Heart left ventricle (tissue), 13 donors: ENCODE measurements at regions not wholly inside any gene's neighbourhood (a gene's known extent, or its start where the extent isn't known, plus 50 kb on each side); places are given as distances from the start of the nearest gene placed in this dataset.

Source experiments
- CTCF ChIP-seq, 12 donors: fragments of 200-600 bp; sonication (generic) in 4 of 12; IDR thresholded peaks; one replicate each; pipeline versions ENCODE4 v1.5.0 to v1.8.0; 2018 to 2022; ENCODE audit warnings: antibody characterized with exemption in 12 of 12, mild to moderate bottlenecking in 5 of 12
- POLR2A ChIP-seq, 2 donors: fragments of 450-650 bp; IDR thresholded peaks; one replicate each; pipeline ENCODE4 v1.6.1; 2017; ENCODE audit warnings: antibody characterized with exemption in 2 of 2, mild to moderate bottlenecking in 2 of 2, moderate library complexity in 2 of 2
- donor health status: ischemic (EF 13 %, LVEDD 7.1; RV severe dilation, severe dysfunction).
- donor health status: DM: no; HTN: yes; CAD: no.
- donor health status: DM: no; HTN: no; CAD: no.
- donor health status: ischemic (EF 25% LVEDD 6.9; RV normal size, moderate dysfunction).
- donor health status: ischemic (EF 25% LVEDD 5.7; RV mildly dilated, moderate dysfunction).
- donor health status: ischemic (EF 35%, LVEDD 5.7; RV mildly dilated, moderate dysfunction).
- donor health status: nonischemic (EF 11% LVEDD 7.7; RV severe dilation, severe dysfunction).
- donor health status: DM: yes; HTN: yes; CAD: no.
- donor health status: PGD.
- donor health status: ischemic (EF 29% LVEDD 5.4; RV normal size, mild dysfunction).
- donor health status: nonischemic (EF 23%, LVEDD 6.1; RV moderate dilation, normal function).

DNA sequence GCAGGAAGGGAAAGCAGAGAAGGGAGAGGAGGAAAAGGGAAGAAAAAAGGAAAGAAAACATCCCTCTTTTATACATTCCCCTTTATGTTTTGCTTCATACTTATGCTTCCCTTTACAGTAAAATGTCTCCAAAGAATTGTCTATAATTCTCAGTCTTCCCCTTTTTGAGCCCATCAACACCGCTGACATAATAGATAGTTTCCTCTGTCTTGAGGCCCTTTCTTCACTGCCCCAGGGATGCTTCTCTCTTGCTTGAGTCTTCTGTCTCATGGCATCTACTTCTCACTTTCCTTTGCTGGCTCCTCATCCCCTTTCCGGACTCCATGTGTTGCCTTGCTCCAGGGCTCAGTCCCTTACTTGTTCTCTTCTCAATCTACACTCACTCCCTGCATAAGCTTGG is 99.7 kb upstream of the DAZL start:
- no peak for TF ChIP-seq CTCF (IDR thresholded peaks at IDR 0.05)
- TF ChIP-seq POLR2A (IDR thresholded peaks at IDR 0.05): no peak
